Osteoblast (primary cell): ENCODE measurements at regions not wholly inside any gene's neighbourhood (a gene's known extent, or its start where the extent isn't known, plus 50 kb on each side); places are given as distances from the start of the nearest gene placed in this dataset.

Experiments
- DNase-seq: peaks from one replicate; pipeline ENCODE4 v3.0.0; 2011; ENCODE audit warnings: low spot score, mixed read lengths; ENCODE audit not compliant: insufficient read length; ENCODE audit errors: missing footprints
- H2AFZ ChIP-seq: 2 replicates; pipeline ENCODE4 v1.6.0; 2011; ENCODE audit warnings: mild to moderate bottlenecking, low read length
- H3K27ac ChIP-seq: 2 replicates; pipeline ENCODE4 v1.5.1; 2011; ENCODE audit warnings: mild to moderate bottlenecking, low read depth, low read length, moderate library complexity
- H3K27me3 ChIP-seq: 2 replicates; pipeline ENCODE4 v1.6.0; 2012; ENCODE audit warnings: mild to moderate bottlenecking, control low read depth, inconsistent platforms, low read length, moderate library complexity; ENCODE audit not compliant: insufficient read depth
- H3K36me3 ChIP-seq: 2 replicates; pipeline ENCODE4 v1.5.1; 2011; ENCODE audit warnings: mild to moderate bottlenecking, low read length, control low read depth, moderate library complexity; ENCODE audit not compliant: insufficient read depth
- H3K4me1 ChIP-seq: 2 replicates; pipeline ENCODE4 v1.5.1; 2011; ENCODE audit warnings: mild to moderate bottlenecking, low read length, control low read depth, moderate library complexity; ENCODE audit not compliant: insufficient read depth
- H3K4me2 ChIP-seq: 2 replicates; pipeline ENCODE4 v1.6.0; 2011; ENCODE audit warnings: mild to moderate bottlenecking, low read length; ENCODE audit not compliant: insufficient read depth
- H3K4me3 ChIP-seq: fragments of 200-600 bp; sonication (generic); 3 replicates; pipeline ENCODE4 v1.5.1; 2012; ENCODE audit warnings: mild to moderate bottlenecking, low read length, inconsistent platforms; ENCODE audit not compliant: insufficient read depth
- H3K79me2 ChIP-seq: 2 replicates; pipeline ENCODE4 v1.6.0; 2012; ENCODE audit warnings: mild to moderate bottlenecking, low read length, control low read depth, inconsistent platforms; ENCODE audit not compliant: insufficient read depth
- H3K9me3 ChIP-seq: 2 replicates; pipeline ENCODE4 v1.5.1; 2011; ENCODE audit warnings: low read depth, low read length, control low read depth
- H4K20me1 ChIP-seq: 2 replicates; pipeline ENCODE4 v1.6.0; 2012; ENCODE audit warnings: mild to moderate bottlenecking, low read length, control low read depth; ENCODE audit not compliant: insufficient read depth
- CTCF ChIP-seq: IDR thresholded peaks from 2 replicates; pipeline ENCODE4 v1.5.1; 2011; ENCODE audit warnings: mild to moderate bottlenecking, low read depth, low read length, moderate library complexity; ENCODE audit errors: extremely low read depth

- H3K9me3 ChIP-seq = no peaks in the 10 kb centered on the region
- H3K27ac ChIP-seq = no peak overlapping the region
- H3K27me3 ChIP-seq = no peaks in the 10 kb centered on the region
- DNase-seq = no peak
- H4K20me1 ChIP-seq = no peaks in the 10 kb centered on the region
- no peak overlapping the region for H3K4me3 ChIP-seq
- no peak overlapping the region for H3K4me2 ChIP-seq
- no peak for TF ChIP-seq CTCF
- H3K4me1 ChIP-seq = peaks cover 28% of the 10 kb centered on the region
- H3K79me2 ChIP-seq = no peaks in the 10 kb centered on the region
- H3K36me3 ChIP-seq = no peaks in the 10 kb centered on the region
- no peak overlapping the region for H2AFZ ChIP-seq
These were observed 87.1 kb upstream of the FNDC3A start for GRCh38 chr13:48888613-48889012.

GRCh38 chr13:48890391-48890790 lies 85.3 kb upstream of the FNDC3A start:
- Histone ChIP-seq H3K27me3 (no peaks in the 10 kb centered on the region), H2AFZ (no peak overlapping the region), H3K79me2 (no peaks in the 10 kb centered on the region), H3K4me2 (no peak overlapping the region), H4K20me1 (no peaks in the 10 kb centered on the region), H3K4me1 (peaks cover 17% of the 10 kb centered on the region), H3K4me3 (no peak overlapping the region), H3K36me3 (no peaks in the 10 kb centered on the region), H3K9me3 (no peaks in the 10 kb centered on the region), H3K27ac (no peak overlapping the region)
- TF ChIP-seq CTCF = no peak
- no peak for DNase-seq

DNA sequence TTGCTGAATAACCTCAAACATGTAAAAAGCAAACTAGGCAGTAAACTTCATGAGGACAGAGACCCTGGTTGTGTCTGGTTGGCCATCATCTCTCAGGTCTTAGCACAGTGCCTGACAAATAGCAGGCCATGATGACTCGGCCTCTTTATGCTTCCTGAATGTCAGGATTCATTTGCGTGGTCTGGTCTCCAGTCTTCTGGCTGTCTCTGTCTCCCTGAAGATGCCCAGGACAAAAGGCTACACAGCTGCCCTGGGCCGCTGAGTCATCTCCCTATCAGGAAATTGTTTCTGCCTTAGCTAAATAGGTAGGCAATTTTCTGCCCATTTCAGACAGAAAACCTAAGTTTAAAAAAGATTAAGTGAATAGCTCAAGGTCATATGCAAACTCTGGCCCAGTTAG lies 84.1 kb upstream of the FNDC3A start:
- Histone ChIP-seq H3K9me3 (no peaks in the 10 kb centered on the region), H3K4me3 (no peak overlapping the region), H3K27ac (peak overlapping the region; percentile 75), H2AFZ (no peak overlapping the region), H4K20me1 (no peaks in the 10 kb centered on the region), H3K27me3 (no peaks in the 10 kb centered on the region), H3K36me3 (no peaks in the 10 kb centered on the region), H3K79me2 (no peaks in the 10 kb centered on the region), H3K4me2 (peak overlapping the region; percentile 42), H3K4me1 (peaks cover 17% of the 10 kb centered on the region)
- no peak for TF ChIP-seq CTCF
- no peak for DNase-seq

DNA sequence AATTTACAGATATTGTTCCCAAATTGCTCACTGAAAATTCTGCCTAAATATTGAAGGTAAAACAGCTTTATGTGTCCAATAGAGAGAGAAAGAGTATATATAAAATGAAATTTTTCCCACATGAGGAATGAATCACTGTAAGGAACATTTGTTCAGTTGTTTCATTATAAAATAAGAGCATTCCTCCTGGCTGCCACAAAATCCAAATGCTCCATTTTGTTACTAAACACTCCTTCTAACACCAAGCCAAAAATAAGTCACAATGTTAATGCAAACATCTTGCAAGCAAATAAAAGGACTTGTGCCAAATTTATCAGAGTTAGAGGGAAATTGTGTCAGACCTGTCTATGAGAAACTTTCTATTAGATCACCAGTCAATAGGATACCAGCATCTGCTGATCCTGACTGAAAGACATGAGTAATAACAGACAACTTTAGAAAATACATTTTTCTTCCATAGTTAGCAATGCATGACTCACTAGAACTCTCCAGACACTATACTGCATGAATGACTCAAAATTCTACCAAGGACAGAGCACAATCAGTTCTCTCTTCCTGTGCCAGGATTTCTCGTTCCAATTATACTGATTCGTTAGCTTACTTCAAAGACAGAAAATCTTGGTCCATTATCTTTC lies 83.5 kb upstream of the FNDC3A start:
- Histone ChIP-seq H3K36me3 (no peaks in the 10 kb centered on the region), H3K27me3 (no peaks in the 10 kb centered on the region), H3K4me3 (no peak overlapping the region), H3K79me2 (no peaks in the 10 kb centered on the region), H3K4me2 (peak overlapping the region; percentile 42), H3K9me3 (no peaks in the 10 kb centered on the region), H3K27ac (peak overlapping the region; percentile 75), H4K20me1 (no peaks in the 10 kb centered on the region), H3K4me1 (peaks cover 17% of the 10 kb centered on the region), H2AFZ (no peak overlapping the region)
- no peak for TF ChIP-seq CTCF
- no peak for DNase-seq
